Endometrium (tissue), 2 donors: ENCODE measurements at regions not wholly inside any gene's neighbourhood (a gene's known extent, or its start where the extent isn't known, plus 50 kb on each side); places are given as distances from the start of the nearest gene placed in this dataset.
"Not testable (repeated sequence)": the region's sequence is repeated elsewhere in the genome, so short reads cannot be mapped to it uniquely, and the experiment has no call there.

Experiments used
- FAIRE-seq: peaks from 2 replicates; lab custom pipeline; 2012; peaks lifted over from hg19 to GRCh38; lab: Jason Lieb, UNC
- donor health status: control.
- donor health status: control.

DNA sequence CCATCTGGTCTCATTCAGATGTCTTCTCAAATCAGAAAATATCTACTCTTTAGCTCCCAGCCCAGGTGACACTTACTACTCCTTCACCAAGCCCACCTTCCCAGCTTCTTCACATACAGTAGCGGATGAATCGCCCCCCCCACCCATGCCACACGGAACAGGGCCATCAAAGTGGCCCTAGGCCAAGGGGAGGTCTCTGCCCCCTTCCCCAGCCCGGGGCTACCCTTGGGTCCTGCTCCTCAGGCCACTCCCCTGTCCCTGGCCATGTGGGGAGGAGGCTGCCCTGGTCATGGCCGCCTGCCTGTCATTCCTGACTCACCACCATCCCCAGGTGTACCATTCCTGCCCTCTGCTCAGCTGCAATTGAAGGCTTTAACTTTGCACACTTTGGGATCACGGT is 142.8 kb downstream of the NECTIN1 start:
- no peak for FAIRE-seq

DNA sequence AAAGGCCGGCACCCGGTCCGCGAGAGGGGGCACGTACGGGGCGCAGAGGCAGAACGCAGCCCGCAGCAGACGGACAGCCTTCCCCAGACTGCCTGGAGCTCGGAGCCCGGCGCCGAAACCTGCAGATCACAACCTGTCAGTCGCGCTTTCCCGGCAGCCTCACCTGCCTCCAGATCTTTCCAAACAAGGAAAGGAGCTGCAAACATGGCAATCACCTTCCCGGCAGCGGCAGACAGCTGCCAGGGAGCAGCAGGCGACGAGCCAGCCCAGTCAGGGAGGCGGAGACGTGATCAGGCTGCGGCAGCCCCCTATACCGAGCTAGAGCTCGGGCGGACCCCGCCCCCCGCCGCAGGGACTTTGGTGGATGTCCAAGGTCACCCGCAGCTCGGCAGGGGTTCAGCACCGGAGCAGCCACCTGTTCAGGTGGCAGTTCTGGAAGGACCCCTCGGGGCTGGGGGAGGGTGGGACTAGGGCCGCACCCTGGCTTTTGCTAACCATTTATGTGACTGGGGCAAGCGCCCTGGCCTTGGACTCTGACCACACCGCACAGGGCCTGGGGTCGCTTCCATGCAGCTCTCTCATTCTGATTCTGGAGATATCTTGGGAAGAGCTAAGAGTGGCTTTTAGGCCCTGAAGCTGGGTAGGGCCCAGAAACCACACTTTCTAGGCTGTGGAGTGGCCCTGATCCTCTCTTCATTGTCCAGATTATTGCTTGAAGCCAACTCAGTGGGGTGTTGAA is 143.8 kb downstream of the NECTIN1 start:
- no peak for FAIRE-seq

DNA sequence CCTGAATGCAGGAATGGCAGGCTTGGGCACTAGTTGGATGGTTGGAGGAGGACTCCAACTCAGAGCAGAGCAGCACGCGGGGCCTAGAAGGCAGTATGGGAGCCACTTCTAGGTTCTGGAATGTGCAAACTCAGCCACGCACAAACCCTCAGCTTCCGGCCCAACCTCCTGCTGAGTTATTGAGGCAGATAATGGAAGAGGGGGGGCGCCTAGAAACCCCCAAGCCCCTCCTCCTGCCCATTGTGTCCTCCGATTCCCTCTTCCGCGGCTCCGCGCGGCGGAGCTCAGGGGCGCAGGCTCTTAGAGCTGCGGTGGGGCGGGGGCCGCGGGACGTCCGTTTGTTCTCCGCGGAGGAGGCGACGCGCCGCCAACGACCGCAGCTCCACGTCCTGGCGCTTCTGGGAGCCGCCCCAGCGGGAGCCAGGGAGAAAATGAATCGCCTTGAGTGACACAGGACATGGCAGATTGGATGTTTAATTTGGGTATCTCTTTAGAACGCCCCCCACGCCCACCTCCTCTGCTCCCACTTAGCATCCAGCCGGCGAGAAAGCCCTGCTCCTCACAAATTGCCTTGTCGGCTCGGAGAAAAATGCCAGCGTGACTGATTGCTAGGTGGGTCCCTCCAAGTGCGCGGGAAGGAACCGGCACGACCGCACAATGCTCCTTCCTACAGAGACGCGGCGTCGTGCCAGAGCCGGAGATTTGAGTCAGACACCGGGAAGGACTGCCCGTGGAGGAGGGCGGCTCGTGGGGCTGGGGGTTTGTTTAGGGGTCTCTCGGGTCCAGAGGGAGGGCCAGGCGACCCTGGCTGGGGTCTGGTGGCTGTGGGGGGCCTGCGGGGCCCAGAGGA is 144.6 kb downstream of the NECTIN1 start:
- FAIRE-seq, result no peak

DNA sequence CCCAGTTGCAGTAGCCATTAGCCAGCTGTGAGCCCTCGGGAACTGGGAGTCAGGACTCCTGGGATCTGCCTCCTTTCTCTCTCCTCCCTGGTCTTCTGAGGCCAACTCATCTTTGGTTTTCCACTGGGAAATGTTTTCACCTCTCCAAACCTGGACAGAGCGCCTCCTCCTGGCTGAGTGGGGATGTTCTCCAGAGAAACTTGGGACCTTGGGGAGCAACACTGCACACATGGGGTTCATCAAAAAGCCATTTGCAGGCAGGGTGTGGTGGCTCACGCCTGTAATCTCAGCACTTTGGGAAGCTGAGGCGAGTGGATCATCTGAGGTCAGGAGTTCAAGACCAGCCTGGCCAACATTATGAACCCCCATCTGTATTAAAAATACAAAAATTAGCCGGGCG is 145.4 kb downstream of the NECTIN1 start:
- FAIRE-seq, result no peak

DNA sequence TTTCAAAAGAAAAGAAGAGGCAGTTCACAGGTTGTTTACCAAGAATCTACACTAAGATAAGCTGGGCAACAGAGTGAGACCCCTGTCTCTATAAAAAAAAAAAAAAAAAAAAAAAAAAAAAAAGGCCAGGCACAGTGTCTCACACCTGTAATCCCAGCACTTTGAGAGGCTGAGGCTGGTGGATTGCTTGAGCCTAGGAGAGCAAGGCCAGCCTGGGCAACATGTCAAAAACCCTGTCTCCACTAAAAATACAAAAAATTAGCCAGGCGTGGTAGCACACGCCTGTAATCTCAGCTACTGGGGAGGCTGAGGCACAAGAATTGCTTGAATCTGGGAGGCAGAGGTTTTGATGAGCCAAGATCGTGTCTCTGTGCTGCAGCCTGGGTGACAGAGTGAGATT is 147.6 kb downstream of the NECTIN1 start:
- not testable (repeated sequence) for FAIRE-seq

DNA sequence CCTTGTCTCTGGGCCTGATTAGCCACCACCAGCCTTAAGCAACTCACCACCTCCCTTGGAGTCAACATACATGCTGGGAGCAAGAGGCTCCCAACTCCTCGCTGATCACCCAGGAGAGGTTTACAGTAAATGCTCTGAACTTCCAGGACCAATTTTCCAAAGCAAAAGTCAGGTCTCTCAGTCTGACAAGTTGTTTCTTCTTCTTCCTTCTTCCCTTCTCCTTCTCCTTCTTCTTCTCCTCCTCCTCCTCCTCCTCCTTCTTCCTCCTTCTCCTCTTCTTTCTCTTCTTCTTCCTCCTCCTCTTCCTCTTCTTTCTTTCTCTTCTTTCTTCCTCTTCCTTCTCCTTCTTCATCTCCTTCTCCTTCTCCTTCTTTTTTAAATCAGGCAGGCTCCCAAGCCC is 148.2 kb downstream of the NECTIN1 start:
- FAIRE-seq, result no peak

DNA sequence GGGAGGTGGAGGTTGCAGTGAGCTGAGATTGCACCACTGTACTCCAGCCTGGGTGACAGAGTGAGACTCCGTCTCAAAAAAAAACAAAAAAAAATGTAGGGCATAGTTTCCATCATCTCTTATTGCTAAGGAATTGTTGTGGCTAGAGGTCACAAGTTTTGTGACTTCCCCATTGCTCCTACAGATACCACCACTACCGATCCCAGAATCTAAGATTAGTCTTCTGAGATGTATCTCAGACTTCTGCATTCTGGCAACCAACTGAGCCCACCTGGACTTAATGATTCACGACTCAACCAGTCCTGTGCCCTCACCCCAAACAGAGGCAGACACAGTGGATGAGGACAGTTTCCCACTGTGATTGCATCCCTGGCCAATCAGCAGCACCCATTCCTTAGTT is 148.9 kb downstream of the NECTIN1 start:
- no peak for FAIRE-seq

DNA sequence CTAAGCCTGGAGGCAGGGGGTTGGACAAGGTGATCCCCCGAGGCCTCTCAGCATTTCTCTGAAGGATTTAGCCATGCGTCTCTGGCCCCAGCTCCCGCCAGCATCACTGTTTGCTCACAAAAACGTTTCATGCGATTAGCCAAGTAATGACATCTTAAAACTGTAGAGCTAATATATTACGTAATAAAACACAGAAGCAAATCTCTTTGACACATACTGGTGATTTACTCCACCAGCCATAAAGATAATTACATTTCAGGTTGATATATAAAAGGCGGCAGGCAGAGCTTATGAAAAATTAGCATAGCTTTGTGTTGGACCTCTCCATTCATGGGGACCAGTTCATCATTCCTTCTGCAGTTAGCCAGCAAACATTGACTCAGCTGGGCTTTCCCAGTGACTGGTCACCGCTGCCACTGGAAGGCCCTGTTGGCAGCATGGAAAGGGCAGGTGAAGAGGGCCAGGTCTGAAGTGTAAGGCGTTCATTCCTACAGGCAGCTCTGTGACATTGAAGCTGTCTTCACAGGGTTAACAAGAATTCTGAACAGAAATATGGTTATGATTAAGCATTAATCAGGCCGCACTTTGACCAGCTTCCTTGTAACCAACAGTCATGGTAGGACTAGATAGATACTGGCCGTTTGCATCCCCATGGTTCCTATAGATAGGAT is 150.3 kb downstream of the NECTIN1 start:
- FAIRE-seq, result no peak

DNA sequence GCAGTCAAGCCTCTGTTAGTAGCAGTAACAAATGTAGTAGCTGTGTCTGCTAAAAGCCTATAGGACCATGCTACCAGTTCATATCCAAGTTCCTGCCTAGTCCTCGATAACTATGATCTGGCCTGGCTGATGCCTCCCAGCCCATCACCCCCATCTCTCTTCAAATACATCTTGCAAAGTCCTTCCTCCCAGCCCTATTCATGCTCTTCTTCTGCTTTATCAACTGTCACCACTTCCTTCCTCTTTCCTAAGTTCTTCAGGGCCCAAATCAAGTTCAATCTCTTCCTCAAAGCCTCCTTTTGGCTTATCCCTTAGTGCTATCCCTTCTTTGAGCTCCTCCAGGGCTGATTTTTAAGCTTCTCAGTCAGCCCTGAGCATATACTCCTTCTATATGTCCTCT is 150.9 kb upstream of the THY1 start:
- no peak for FAIRE-seq

DNA sequence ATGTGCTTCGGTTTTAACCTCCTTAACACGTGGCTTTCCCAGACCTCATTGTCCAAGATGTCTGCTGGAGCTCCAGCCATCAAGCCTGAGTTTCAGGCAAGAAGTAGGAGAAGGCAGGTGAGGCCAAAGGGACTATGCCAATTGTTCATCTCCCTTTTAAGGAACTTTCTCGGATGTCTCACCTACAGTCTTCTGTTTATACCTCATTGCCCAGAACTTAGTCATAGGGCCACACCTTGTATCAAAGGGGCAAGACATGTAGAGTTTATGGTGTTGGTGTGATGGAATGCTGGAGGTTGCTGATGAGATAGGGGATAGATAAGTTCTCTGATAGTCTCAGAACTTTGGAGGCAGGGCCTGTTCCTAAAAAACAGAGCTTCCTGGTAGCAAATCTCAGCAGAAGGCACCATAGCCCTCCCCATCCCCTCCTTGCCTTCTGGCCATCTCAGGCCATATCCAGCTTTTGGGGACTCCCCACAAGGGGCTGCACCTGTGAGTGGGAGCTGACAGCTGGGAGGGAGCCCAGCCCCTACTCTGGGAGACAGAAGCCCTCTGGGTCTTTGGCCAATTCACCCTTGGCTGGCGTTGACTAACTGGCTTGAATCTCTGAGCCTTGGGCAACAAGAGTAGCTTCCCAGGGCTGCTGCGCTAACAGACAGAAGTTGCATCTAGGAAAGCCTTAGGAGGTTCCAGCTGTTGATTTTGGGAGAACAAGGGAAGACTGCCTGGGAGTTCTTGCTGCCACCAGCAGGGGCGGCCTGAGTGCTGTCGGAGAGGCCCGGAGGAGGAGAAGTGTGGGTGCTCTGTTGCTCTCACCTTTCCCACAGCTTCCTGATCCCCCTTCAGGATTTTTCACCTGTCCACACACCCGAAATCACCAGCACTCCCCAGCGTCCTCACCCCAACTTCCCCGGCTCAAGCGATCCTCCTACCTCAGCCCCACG is 149.8 kb upstream of the THY1 start:
- no peak for FAIRE-seq

DNA sequence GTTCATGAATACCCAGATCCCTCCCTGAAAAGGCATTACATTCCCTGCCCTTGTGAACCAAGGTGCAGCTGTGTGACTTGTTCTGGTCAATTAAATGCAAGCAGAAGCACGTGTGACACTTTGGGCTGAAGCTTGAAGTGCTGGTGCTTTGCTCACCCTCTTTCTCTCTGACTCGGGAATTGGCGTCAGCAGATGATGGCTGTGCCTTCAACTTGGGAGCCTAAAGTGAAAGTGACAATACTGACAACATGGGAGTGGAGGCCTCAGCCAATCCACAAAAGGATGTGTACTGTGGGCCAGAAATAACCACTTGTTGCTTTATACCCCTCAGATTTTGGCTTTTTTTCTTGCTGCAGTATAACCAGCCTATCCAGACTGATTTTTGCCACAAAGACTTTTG is 148.3 kb upstream of the THY1 start:
- FAIRE-seq, result no peak

DNA sequence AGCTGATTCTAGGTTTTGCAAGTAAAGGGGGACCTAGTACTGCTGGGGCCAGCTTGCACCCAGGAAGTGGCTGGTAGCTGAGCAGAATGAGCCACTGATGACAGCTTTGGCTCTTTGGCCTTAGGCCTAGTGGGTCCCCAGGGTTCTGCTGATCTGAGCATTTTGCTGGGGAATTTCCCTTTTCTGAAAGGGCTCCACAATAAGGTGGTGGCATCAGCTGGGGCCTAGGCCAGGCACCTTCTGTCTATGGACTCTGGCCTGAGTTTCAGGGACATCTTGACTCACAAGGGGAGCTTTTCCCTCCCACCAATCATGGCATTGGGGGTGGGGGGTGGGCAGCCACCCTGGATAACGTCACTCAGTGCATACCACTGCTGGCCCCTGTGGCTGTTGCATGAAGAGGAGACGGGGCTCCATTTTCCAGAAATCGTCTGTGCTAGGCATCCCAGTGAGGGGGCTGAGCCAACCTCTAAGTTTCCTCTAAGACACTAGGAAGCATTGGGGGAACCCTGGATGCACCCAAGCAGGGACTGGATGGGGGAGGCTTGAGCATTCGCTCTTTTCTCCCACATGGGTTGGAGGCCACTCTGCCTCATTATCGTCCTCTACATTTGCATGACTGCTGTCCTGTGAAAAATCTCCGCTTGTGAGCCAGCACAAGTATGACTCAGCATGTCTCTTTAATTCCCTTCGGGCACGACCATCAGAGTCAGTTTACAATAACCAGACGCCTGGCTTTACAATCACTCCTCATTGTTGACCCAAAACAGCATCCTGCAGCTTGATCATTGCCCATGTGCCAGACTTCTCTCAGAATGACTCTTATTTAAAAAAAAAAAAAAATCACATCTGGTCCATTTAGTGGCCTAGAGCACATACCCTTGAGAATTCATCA is 145.0 kb upstream of the THY1 start:
- peak; percentile 72 for FAIRE-seq

DNA sequence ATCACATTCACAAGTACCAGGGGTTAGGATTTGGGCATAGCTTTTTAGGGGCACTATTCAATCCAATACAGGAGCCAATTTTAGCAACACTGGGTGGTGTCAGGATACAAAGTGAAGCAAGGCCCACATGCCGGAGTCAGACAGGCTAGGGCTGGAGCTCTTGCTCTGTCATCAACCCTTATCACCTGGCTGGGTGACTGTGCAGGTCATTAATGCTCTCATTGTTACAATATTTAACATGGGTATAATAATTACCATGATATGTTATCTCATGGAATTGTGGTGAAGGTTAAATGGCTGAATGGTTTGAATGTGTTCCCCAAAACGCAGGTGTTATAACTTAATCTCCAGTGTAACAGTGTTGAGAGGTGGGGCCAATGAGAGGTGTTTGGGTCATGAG is 143.3 kb upstream of the THY1 start:
- no peak for FAIRE-seq

DNA sequence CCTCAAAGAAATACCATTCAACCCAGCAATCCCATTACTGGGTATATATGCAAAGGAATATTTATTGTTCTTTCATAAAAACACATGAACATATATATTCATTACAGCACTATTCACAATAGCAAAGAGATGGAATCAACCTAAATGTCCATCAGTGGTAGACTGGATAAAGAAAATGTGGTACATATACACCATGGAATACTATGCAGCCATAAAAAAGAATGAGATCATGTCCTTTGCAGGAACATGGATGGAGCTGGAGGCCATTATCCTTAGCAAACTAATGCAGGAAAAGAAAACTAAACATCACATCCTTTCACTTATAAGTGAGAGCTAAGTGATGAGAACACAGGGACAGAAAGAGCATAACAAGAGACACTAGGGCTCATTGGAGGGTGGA is 142.7 kb upstream of the THY1 start:
- FAIRE-seq, result not testable (repeated sequence)

DNA sequence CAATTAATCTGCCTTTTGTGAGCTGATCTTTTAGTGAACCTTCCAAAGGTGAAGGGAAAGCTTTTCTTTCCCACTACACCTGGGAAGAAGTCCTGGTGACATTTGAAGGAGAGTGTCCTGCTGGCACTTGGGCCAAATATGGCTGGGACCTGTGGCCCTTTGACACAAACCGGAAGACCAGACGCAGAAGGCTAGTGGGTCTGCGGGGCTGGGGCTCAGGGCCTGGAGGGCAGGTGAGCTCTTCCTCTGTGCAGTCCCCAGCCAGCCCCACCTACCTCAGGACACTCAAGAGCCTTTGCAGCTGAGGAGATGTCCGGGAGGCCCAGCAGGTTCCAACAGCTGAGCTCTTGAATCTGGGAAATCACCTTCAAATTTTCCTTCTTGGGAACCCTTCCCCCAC is 138.0 kb upstream of the THY1 start:
- no peak for FAIRE-seq

DNA sequence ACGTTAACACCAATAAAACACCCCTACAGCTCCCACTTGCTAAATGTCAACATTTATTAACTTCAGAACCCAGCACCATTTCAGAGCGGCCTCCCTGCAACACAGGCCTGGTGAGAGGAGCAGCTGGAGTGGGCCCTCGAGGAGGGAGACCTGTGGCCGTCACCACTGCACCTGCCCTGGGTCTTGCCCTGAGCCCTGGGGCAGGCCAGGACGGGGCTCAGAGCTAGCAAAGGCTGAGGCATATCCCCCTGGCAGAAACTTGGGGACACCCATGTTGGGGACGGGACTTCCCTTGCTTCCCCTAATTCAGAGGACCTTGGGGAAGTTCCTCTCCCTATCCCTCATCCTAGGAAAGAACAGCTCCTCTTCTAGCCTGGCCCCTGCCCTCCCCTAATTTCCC is 137.3 kb upstream of the THY1 start:
- no peak for FAIRE-seq

DNA sequence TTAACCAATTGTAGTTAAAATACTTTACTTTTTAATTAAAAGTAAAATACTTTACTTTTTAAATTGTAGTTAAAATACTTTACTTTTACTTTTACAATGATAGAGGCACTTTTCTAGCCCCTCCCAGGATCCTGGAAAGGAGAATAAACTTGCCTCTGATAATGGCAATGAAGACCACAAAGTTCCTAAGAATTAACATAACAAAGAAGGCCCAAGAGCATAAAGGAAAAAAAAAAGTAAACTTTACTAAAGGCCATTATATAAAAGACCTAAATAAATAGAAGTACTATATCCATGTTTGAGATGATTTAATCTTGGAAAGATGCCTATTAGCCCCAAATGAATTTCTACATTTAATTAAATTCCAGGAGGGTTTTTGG is 129.1 kb upstream of the THY1 start:
- no peak for FAIRE-seq

DNA sequence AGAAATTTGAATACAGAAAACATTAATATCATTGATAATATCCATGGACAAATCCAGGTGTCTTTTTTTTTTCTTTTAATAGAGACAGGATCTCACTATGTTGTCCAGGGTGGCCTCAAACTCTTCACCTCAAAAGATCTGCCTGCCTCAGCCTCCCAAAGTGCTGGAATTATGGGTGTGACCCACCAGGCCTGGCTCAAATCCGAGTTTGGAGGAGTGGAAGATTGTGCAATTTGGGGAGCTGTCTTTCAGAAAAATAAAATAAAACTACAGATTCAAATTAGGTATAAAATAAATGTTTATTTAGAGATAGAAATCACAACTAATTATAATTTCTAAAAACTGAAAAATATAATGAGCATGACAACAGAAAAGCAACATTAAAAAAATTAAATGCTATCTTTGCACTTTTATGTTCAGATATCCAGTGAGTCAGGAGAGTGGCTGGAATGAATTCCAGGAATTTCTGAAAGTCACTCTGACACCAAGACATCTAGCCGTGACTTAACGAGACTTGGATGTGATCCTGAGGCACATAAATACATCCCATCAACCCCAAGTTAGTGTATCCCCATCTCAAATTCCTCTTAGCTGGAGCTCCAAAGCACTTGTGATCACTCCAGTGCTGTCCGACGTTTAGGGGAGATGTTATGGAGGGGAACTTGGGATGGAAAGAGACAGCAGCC is 128.6 kb upstream of the THY1 start:
- peak; percentile 53 for FAIRE-seq

DNA sequence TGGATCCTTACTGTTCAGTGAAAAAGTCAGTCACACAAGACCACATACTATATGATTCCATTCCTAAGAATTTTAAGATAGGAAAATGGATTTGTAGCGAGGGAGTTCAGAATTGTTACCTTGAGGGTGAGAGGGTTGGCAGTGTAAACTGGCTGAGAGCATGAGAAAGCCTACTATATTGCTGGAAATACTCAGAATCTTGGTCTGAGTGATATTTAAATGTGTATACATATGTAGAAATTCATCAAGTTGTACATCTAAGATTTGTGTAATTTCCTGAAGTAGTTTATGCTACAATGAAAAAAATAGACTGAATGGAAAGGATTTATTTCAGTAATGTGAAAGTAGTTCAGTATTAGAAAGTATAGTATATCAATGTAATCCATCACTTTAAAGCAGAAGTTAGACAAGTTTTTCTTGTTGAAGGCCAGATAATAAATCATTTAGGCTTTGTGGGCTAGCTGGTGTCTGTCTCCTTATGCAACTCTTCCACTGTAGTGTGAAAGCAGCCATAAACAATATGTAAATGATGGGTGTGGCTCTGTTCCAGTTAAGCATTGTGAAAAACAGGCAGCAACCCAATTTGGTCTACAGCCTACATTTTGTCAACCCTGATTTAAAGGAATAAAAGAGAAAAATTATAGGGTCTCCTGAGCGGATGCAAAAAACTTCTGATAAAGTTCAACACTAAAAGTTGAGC is 127.2 kb upstream of the THY1 start:
- FAIRE-seq, result no peak

DNA sequence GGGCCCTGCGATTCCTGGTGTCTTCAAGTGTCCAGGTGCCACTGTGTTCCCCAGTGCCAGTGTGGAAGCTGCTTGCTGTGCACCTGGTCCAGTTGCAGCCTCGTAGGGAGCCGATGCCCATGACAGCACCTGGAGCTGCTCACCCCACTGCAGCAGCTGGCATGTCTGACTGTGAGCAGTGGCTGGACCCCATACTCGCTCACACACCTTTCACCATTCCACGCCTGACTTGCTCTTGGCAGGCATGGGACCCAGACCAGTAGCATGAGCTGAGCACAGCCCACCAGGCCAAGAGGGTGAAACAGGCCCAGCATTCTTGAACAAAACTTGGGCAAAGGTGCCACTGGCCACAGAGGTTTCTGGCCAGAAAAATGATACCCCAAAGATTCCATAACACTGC is 124.5 kb upstream of the THY1 start:
- FAIRE-seq, result no peak
